ENCODE measurements at regions not wholly inside any gene's neighbourhood (a gene's known extent, or its start where the extent isn't known, plus 50 kb on each side); places are given as distances from the start of the nearest gene placed in this dataset.

DNA sequence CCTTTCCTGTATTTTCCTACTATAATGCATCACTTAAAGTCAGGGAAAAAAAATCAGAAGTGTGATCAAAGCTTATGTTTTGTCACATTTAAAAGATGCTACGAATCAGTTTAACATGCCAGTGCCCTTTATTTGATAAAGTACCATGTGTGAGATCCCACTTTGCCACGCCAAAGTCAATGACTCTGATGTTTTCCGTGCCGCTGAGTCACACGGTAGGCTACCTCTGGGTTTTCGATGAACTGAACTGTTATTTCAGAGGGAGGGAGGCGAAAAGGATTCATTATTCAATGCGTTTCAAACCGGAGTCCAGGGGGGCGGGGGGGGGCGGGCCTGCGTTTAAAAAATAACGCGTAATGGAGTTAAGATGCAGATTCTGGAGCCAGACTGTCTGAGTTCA, 203.0 kb downstream of the ABHD5 start:
- Histone ChIP-seq H3K79me2 (ENCODE audit: control insufficient read depth, insufficient read depth, low read length) (no peaks in the 10 kb centered on the region), H3K36me3 (ENCODE audit: control insufficient read depth in 2 of 2, extremely low read depth in 1 of 2, insufficient read depth in 2 of 2, low read length in 2 of 2) (no peaks in the 10 kb centered on the region), H2AFZ (ENCODE audit: control insufficient read depth, low read length) (peak overlapping the region; percentile 88), H4K20me1 (ENCODE audit: control insufficient read depth, extremely low read depth, insufficient read depth, low read length) (no peaks in the 10 kb centered on the region), H3K4me2 (ENCODE audit: control insufficient read depth, extremely low read depth, insufficient read depth, low read depth, low read length) (peak overlapping the region; percentile 79), H3K9ac (ENCODE audit: control insufficient read depth, extremely low read depth, insufficient read depth, low read length) (peak overlapping the region; percentile 48), H3K27me3 (ENCODE audit: control insufficient read depth, extremely low read depth, insufficient read depth, low read length) (no peaks in the 10 kb centered on the region), H3K9me1 (ENCODE audit: control insufficient read depth, extremely low read depth, insufficient read depth, low read length) (no peaks in the 10 kb centered on the region), H3K4me1 (ENCODE audit: control insufficient read depth, extremely low read depth, insufficient read depth, low read length) (peaks cover 12% of the 10 kb centered on the region), H3K4me3 (ENCODE audit: control insufficient read depth in 2 of 3, extremely low read depth in 1 of 3, insufficient read depth in 2 of 3, low read depth in 1 of 3, low read length in 3 of 3) (peak overlapping the region; percentile 46 to 71 (median 46)), H3K9me3 (ENCODE audit: control insufficient read depth, low read depth, low read length) (no peaks in the 10 kb centered on the region), H3K27ac (ENCODE audit: control insufficient read depth, insufficient read depth, low read length) (no peak overlapping the region)
- no peak for TF ChIP-seq EZH2 (IDR thresholded peaks at IDR 0.05; ENCODE audit: low read length)
- TF ChIP-seq, protein P1, sequence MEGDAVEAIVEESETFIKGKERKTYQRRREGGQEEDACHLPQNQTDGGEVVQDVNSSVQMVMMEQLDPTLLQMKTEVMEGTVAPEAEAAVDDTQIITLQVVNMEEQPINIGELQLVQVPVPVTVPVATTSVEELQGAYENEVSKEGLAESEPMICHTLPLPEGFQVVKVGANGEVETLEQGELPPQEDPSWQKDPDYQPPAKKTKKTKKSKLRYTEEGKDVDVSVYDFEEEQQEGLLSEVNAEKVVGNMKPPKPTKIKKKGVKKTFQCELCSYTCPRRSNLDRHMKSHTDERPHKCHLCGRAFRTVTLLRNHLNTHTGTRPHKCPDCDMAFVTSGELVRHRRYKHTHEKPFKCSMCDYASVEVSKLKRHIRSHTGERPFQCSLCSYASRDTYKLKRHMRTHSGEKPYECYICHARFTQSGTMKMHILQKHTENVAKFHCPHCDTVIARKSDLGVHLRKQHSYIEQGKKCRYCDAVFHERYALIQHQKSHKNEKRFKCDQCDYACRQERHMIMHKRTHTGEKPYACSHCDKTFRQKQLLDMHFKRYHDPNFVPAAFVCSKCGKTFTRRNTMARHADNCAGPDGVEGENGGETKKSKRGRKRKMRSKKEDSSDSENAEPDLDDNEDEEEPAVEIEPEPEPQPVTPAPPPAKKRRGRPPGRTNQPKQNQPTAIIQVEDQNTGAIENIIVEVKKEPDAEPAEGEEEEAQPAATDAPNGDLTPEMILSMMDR (optimal IDR thresholded peaks at IDR 0.05 in 1 of 3, IDR thresholded peaks at IDR 0.05 in 1 of 3, conservative IDR thresholded peaks at IDR 0.05 in 1 of 3; ENCODE audit: extremely low read depth in 1 of 3, insufficient read depth in 2 of 3, low read length in 3 of 3) = no peak
- dilution Hi-C loops (cut with MboI; ENCODE audit: extremely low pct_ligation_motif_present, low sequenced_read_pairs) = no loop called here
- FAIRE-seq (peak; percentile 51), DNase-seq (ENCODE audit: low read depth, low spot score) (no peak)

DNA sequence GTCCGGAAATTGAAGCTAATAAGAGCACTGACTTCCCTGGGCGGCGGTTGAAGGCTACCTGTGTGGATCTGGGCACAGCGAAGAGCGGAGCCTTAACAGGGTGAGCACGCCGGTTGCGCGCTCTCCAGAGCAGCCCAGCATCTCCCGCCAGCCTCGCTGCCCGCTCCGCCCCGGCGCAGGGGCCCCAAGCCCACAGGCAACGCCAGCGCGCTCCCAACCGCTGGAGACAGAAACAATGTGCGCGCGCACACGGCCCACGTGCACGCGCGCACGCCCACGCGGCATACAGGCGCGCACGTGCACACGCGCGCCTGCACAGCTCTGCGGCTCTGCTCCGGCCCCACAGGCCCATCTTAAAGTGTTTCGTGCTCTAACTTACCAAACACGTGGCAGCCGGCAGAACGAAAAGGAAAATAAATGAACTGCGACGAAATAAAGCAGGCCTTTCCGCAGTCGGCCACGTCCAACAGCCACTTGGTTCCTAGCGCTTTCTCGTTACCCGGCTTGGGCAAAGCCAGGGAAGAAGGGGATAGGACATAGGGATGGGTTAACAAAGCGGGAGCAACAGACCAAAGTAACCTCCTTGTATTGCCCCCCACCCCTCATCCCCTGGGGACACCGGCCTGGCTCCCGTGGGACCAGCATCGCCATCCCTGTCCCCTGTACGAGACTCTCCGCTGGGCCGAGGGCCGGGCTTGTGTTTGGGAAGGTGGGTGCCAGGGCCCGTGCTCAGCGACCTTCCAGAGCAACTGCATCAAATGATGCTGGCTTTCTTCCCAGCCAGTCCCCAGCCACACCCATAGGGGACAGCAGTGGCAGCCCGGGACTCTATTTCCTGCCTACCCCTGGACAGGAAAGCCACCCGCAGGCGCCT, 203.7 kb downstream of the ABHD5 start:
- H3K4me3 ChIP-seq (ENCODE audit: control insufficient read depth in 2 of 3, extremely low read depth in 1 of 3, insufficient read depth in 2 of 3, low read depth in 1 of 3, low read length in 3 of 3) = peak overlapping the region; percentile 46 to 71 (median 46)
- no peak for FAIRE-seq
- peak overlapping the region; percentile 48 for H3K9ac ChIP-seq (ENCODE audit: control insufficient read depth, extremely low read depth, insufficient read depth, low read length)

More for the DNA sequence above, 203.7 kb downstream of the ABHD5 start:
- no peaks in the 10 kb centered on the region for H3K79me2 ChIP-seq (ENCODE audit: control insufficient read depth, insufficient read depth, low read length)
- dilution Hi-C loops (cut with MboI; ENCODE audit: extremely low pct_ligation_motif_present, low sequenced_read_pairs) = no loop called here
- H4K20me1 ChIP-seq (ENCODE audit: control insufficient read depth, extremely low read depth, insufficient read depth, low read length) = no peaks in the 10 kb centered on the region
- no peak for DNase-seq (ENCODE audit: low read depth, low spot score)
- no peaks in the 10 kb centered on the region for H3K36me3 ChIP-seq (ENCODE audit: control insufficient read depth in 2 of 2, extremely low read depth in 1 of 2, insufficient read depth in 2 of 2, low read length in 2 of 2)
- peak overlapping the region; percentile 79 for H3K4me2 ChIP-seq (ENCODE audit: control insufficient read depth, extremely low read depth, insufficient read depth, low read depth, low read length)
- H3K9me3 ChIP-seq (ENCODE audit: control insufficient read depth, low read depth, low read length) = no peaks in the 10 kb centered on the region
- H3K27ac ChIP-seq (ENCODE audit: control insufficient read depth, insufficient read depth, low read length) = no peak overlapping the region
- H3K4me1 ChIP-seq (ENCODE audit: control insufficient read depth, extremely low read depth, insufficient read depth, low read length) = peaks cover 12% of the 10 kb centered on the region
- peak overlapping the region; percentile 88 for H2AFZ ChIP-seq (ENCODE audit: control insufficient read depth, low read length)
- TF ChIP-seq EZH2 (IDR thresholded peaks at IDR 0.05; ENCODE audit: low read length) = no peak
- TF ChIP-seq, protein P1 (optimal IDR thresholded peaks at IDR 0.05 in 1 of 3, IDR thresholded peaks at IDR 0.05 in 1 of 3, conservative IDR thresholded peaks at IDR 0.05 in 1 of 3; ENCODE audit: extremely low read depth in 1 of 3, insufficient read depth in 2 of 3, low read length in 3 of 3) = no peak
- H3K27me3 ChIP-seq (ENCODE audit: control insufficient read depth, extremely low read depth, insufficient read depth, low read length) = no peaks in the 10 kb centered on the region
- no peaks in the 10 kb centered on the region for H3K9me1 ChIP-seq (ENCODE audit: control insufficient read depth, extremely low read depth, insufficient read depth, low read length)

All from keratinocyte (primary cell).